ENCODE measurements at regions not wholly inside any gene's neighbourhood (a gene's known extent, or its start where the extent isn't known, plus 50 kb on each side); places are given as distances from the start of the nearest gene placed in this dataset.

DNA sequence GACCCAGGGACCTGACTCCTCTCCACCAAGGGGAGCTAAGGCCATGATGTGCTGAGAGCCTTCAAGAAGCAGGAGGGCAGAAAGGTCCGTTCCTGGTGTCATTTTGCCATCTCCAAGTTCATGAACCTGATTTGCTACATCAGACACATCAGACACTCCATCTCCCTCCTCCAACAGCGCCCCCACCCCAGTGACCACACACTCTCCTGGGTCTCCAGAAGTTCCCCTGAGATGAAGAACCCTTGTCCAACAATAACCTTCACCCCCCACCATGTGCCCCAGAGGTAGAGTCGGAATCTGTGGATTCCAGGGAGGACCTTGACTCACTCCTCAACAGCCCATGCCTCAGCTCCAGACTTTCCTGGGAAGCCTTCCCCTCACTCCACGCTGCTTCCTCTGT lies 242.8 kb downstream of the CDK5RAP2 start:
- DNase-seq (ENCODE audit: low read depth, low spot score) = no peak
- Histone ChIP-seq H3K4me2 (ENCODE audit: low read length) (no peak overlapping the region), H4K20me1 (ENCODE audit: insufficient read depth) (no peaks in the 10 kb centered on the region), H3K9me3 (ENCODE audit: control insufficient read depth in 1 of 2, insufficient read depth in 1 of 2, low read depth in 1 of 2, low read length in 2 of 2) (no peaks in the 10 kb centered on the region), H3K4me1 (ENCODE audit: control insufficient read depth in 1 of 2, insufficient read depth in 2 of 2, low read length in 2 of 2) (no peaks in the 10 kb centered on the region), H3K9me2 (ENCODE audit: insufficient read depth) (no peaks in the 10 kb centered on the region), H3K9ac (ENCODE audit: low read length) (no peak overlapping the region), H2AFZ (ENCODE audit: low read depth, low read length, poor library complexity, severe bottlenecking) (no peak overlapping the region), H3K27ac (ENCODE audit: low read depth, low read length) (no peak overlapping the region), H3K4me3 (replicated peaks in 1 of 2; ENCODE audit: low read depth in 1 of 2, low read length in 2 of 2) (no peak overlapping the region), H3K27me3 (ENCODE audit: insufficient read depth, low read length) (peaks cover 9% of the 10 kb centered on the region; the same call in 1 of the 2 replicates), H3K79me2 (ENCODE audit: insufficient read depth, low read length) (no peaks in the 10 kb centered on the region), H3K36me3 (ENCODE audit: control insufficient read depth in 1 of 2, insufficient read depth in 2 of 2, low read length in 2 of 2) (no peaks in the 10 kb centered on the region)
- ChIA-PET RAD21 (ENCODE audit: low non-redundant PET in 1 of 2, low total read pairs in 2 of 2, uncharacterized antibody in 2 of 2, unreplicated experiment in 2 of 2) (no interaction called here), POLR2A (no interaction called here), CTCF (no interaction called here)
- intact Hi-C loops (cut with micrococcal nuclease) = no loop called here
- BruUV-seq (replicated peaks) = no TSS peak
- no peak for ATAC-seq
- TF ChIP-seq EGR1 (IDR thresholded peaks at IDR 0.05; ENCODE audit: low read depth) (no peak), EZH2phosphoT487 (IDR thresholded peaks at IDR 0.05; ENCODE audit: borderline replicate concordance) (no peak), ZFX (IDR thresholded peaks at IDR 0.05) (no peak), YY1 (IDR thresholded peaks at IDR 0.05; ENCODE audit: extremely low read depth, insufficient replicate concordance, low read depth, low read length) (no peak), TCF7L2 (IDR thresholded peaks at IDR 0.05; ENCODE audit: borderline replicate concordance, extremely low read depth, insufficient read depth, insufficient read length) (no peak), CBX3 (IDR thresholded peaks at IDR 0.05; ENCODE audit: low read depth) (no peak), POLR2AphosphoS5 (IDR thresholded peaks at IDR 0.05; ENCODE audit: low read depth, low read length) (no peak), CEBPB (IDR thresholded peaks at IDR 0.05; ENCODE audit: low read depth) (no peak), POLR2A (IDR thresholded peaks at IDR 0.05; ENCODE audit: borderline replicate concordance, extremely low read depth, insufficient read depth, insufficient read length) (no peak), ELF1 (IDR thresholded peaks at IDR 0.05; ENCODE audit: borderline replicate concordance, low read depth) (no peak)

DNA sequence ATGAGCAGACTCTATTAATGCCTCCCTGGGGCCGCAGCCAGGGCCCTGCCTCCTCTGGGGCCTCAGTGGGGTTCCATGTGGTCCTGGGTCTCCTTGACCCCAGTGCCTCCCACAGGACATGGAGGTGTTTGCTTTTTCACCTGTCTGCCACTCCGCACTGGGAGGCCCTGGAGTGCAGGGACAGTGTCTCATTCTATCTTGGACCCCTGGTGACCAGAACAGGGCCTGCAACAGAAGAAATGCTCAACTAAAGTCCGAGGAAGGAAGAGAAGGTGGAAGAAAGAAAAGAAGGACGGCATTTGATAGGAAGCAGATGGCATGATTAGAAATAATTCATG lies 243.2 kb downstream of the CDK5RAP2 start:
- H3K9ac ChIP-seq (ENCODE audit: low read length) = no peak overlapping the region
- ATAC-seq (no peak; the same call in 1 of the 2 replicates), DNase-seq (ENCODE audit: low read depth, low spot score) (no peak)
- H3K4me1 ChIP-seq (ENCODE audit: control insufficient read depth in 1 of 2, insufficient read depth in 2 of 2, low read length in 2 of 2) = no peaks in the 10 kb centered on the region
- H4K20me1 ChIP-seq (ENCODE audit: insufficient read depth) = no peaks in the 10 kb centered on the region
- intact Hi-C loops (cut with micrococcal nuclease) = no loop called here
- no peak overlapping the region for H3K4me2 ChIP-seq (ENCODE audit: low read length)
- CTCF ChIA-PET = no interaction called here
- H3K9me2 ChIP-seq (ENCODE audit: insufficient read depth) = no peaks in the 10 kb centered on the region
- H2AFZ ChIP-seq (ENCODE audit: low read depth, low read length, poor library complexity, severe bottlenecking) = no peak overlapping the region
- H3K36me3 ChIP-seq (ENCODE audit: control insufficient read depth in 1 of 2, insufficient read depth in 2 of 2, low read length in 2 of 2) = no peaks in the 10 kb centered on the region
- no peak overlapping the region for H3K4me3 ChIP-seq (replicated peaks in 1 of 2; ENCODE audit: low read depth in 1 of 2, low read length in 2 of 2)
- H3K9me3 ChIP-seq (ENCODE audit: control insufficient read depth in 1 of 2, insufficient read depth in 1 of 2, low read depth in 1 of 2, low read length in 2 of 2) = no peaks in the 10 kb centered on the region
- peaks cover 10% of the 10 kb centered on the region; the same call in 1 of the 2 replicates for H3K27me3 ChIP-seq (ENCODE audit: insufficient read depth, low read length)
- H3K27ac ChIP-seq (ENCODE audit: low read depth, low read length) = no peak overlapping the region
- no TSS peak for BruUV-seq (replicated peaks)
- H3K79me2 ChIP-seq (ENCODE audit: insufficient read depth, low read length) = no peaks in the 10 kb centered on the region
- POLR2A ChIA-PET = no interaction called here
- RAD21 ChIA-PET (ENCODE audit: low non-redundant PET in 1 of 2, low total read pairs in 2 of 2, uncharacterized antibody in 2 of 2, unreplicated experiment in 2 of 2) = no interaction called here
- TF ChIP-seq CEBPB (IDR thresholded peaks at IDR 0.05; ENCODE audit: low read depth) = no peak
- TF ChIP-seq, protein P1, sequence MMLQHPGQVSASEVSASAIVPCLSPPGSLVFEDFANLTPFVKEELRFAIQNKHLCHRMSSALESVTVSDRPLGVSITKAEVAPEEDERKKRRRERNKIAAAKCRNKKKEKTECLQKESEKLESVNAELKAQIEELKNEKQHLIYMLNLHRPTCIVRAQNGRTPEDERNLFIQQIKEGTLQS (IDR thresholded peaks at IDR 0.05) = no peak
- no peak for TF ChIP-seq POLR2AphosphoS5 (IDR thresholded peaks at IDR 0.05; ENCODE audit: low read depth, low read length)
- no peak for TF ChIP-seq ELF1 (IDR thresholded peaks at IDR 0.05; ENCODE audit: borderline replicate concordance, low read depth)
- no peak for TF ChIP-seq FOSL1 (IDR thresholded peaks at IDR 0.05; ENCODE audit: low read depth)
- TF ChIP-seq, protein P2, sequence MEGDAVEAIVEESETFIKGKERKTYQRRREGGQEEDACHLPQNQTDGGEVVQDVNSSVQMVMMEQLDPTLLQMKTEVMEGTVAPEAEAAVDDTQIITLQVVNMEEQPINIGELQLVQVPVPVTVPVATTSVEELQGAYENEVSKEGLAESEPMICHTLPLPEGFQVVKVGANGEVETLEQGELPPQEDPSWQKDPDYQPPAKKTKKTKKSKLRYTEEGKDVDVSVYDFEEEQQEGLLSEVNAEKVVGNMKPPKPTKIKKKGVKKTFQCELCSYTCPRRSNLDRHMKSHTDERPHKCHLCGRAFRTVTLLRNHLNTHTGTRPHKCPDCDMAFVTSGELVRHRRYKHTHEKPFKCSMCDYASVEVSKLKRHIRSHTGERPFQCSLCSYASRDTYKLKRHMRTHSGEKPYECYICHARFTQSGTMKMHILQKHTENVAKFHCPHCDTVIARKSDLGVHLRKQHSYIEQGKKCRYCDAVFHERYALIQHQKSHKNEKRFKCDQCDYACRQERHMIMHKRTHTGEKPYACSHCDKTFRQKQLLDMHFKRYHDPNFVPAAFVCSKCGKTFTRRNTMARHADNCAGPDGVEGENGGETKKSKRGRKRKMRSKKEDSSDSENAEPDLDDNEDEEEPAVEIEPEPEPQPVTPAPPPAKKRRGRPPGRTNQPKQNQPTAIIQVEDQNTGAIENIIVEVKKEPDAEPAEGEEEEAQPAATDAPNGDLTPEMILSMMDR (IDR thresholded peaks at IDR 0.05 in 2 of 3, conservative IDR thresholded peaks at IDR 0.05 in 1 of 3; ENCODE audit: borderline replicate concordance in 1 of 3, insufficient read depth in 1 of 3, low read depth in 2 of 3, low read length in 2 of 3) = no peak
- no peak for TF ChIP-seq YY1 (IDR thresholded peaks at IDR 0.05; ENCODE audit: extremely low read depth, insufficient replicate concordance, low read depth, low read length)
- TF ChIP-seq, protein P3, sequence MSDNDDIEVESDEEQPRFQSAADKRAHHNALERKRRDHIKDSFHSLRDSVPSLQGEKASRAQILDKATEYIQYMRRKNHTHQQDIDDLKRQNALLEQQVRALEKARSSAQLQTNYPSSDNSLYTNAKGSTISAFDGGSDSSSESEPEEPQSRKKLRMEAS (IDR thresholded peaks at IDR 0.05) = no peak
- no peak for TF ChIP-seq EGR1 (IDR thresholded peaks at IDR 0.05; ENCODE audit: low read depth)
- TF ChIP-seq, protein P4, sequence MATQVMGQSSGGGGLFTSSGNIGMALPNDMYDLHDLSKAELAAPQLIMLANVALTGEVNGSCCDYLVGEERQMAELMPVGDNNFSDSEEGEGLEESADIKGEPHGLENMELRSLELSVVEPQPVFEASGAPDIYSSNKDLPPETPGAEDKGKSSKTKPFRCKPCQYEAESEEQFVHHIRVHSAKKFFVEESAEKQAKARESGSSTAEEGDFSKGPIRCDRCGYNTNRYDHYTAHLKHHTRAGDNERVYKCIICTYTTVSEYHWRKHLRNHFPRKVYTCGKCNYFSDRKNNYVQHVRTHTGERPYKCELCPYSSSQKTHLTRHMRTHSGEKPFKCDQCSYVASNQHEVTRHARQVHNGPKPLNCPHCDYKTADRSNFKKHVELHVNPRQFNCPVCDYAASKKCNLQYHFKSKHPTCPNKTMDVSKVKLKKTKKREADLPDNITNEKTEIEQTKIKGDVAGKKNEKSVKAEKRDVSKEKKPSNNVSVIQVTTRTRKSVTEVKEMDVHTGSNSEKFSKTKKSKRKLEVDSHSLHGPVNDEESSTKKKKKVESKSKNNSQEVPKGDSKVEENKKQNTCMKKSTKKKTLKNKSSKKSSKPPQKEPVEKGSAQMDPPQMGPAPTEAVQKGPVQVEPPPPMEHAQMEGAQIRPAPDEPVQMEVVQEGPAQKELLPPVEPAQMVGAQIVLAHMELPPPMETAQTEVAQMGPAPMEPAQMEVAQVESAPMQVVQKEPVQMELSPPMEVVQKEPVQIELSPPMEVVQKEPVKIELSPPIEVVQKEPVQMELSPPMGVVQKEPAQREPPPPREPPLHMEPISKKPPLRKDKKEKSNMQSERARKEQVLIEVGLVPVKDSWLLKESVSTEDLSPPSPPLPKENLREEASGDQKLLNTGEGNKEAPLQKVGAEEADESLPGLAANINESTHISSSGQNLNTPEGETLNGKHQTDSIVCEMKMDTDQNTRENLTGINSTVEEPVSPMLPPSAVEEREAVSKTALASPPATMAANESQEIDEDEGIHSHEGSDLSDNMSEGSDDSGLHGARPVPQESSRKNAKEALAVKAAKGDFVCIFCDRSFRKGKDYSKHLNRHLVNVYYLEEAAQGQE (IDR thresholded peaks at IDR 0.05; ENCODE audit: low read depth) = no peak
- no peak for TF ChIP-seq ZFX (IDR thresholded peaks at IDR 0.05)
- TF ChIP-seq CBX3 (IDR thresholded peaks at IDR 0.05; ENCODE audit: low read depth) = no peak
- TF ChIP-seq JUND (IDR thresholded peaks at IDR 0.05) = no peak

All from HCT116 (cell line).